PC-3 (cell line): ENCODE measurements at regions not wholly inside any gene's neighbourhood (a gene's known extent, or its start where the extent isn't known, plus 50 kb on each side); places are given as distances from the start of the nearest gene placed in this dataset.

Experiments used
- EZH2phosphoT487 ChIP-seq: fragments of 300-600 bp; sonication (generic); IDR thresholded peaks from 2 replicates; pipeline ENCODE4 v1.6.1; 2018; ENCODE audit warnings: mild to moderate bottlenecking, antibody characterized with exemption, low read length, borderline replicate concordance
- TF ChIP-seq, protein P1 (sequence below): fragments of 300-600 bp; sonication (generic); conservative IDR thresholded peaks from 2 replicates; pipeline ENCODE4 v1.5.1; 2017; ENCODE audit warnings: antibody characterized with exemption, low read depth, mild to moderate bottlenecking, low read length

DNA sequence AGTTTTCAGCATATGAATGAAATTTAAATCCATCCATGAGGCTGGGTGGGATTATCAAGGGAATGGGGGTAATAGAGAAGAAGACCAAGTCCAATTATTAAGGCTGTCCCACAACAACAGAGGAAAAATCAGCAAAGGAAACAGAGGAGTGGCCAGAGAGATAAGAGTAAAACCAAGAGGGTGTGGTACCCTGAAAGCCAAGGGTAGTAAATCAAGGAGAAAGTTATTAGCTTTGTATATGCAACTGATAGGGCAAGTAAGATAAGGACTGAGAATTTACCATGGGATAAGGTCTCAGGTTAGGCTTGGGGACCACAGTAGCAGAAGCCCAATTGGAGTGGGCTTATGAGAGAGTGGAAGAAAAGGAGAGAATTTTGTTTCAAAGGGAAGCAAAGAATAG is 134.5 kb downstream of the NUAK1 start:
- TF ChIP-seq, protein P1, sequence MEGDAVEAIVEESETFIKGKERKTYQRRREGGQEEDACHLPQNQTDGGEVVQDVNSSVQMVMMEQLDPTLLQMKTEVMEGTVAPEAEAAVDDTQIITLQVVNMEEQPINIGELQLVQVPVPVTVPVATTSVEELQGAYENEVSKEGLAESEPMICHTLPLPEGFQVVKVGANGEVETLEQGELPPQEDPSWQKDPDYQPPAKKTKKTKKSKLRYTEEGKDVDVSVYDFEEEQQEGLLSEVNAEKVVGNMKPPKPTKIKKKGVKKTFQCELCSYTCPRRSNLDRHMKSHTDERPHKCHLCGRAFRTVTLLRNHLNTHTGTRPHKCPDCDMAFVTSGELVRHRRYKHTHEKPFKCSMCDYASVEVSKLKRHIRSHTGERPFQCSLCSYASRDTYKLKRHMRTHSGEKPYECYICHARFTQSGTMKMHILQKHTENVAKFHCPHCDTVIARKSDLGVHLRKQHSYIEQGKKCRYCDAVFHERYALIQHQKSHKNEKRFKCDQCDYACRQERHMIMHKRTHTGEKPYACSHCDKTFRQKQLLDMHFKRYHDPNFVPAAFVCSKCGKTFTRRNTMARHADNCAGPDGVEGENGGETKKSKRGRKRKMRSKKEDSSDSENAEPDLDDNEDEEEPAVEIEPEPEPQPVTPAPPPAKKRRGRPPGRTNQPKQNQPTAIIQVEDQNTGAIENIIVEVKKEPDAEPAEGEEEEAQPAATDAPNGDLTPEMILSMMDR = no peak
- no peak for TF ChIP-seq EZH2phosphoT487
